Activated naive CD8-positive, alpha-beta T cell (primary cell): ENCODE measurements at regions not wholly inside any gene's neighbourhood (a gene's known extent, or its start where the extent isn't known, plus 50 kb on each side); places are given as distances from the start of the nearest gene placed in this dataset.
"Not testable (repeated sequence)": the region's sequence is repeated elsewhere in the genome, so short reads cannot be mapped to it uniquely, and the experiment has no call there.

ENCODE experiments used
- H3K27ac Mint-ChIP-seq: one replicate; pipeline ENCODE4 v1.8.0; 2021; ENCODE audit warnings: mixed read lengths
- H3K27me3 Mint-ChIP-seq: one replicate; pipeline ENCODE4 v1.8.0; 2021; ENCODE audit warnings: mixed read lengths
- H3K36me3 Mint-ChIP-seq: one replicate; pipeline ENCODE4 v1.8.0; 2021; ENCODE audit warnings: mixed read lengths
- H3K4me1 Mint-ChIP-seq: one replicate; pipeline ENCODE4 v1.8.0; 2021; ENCODE audit warnings: low read depth, mixed read lengths
- H3K4me3 Mint-ChIP-seq: one replicate; pipeline ENCODE4 v1.8.0; 2021; ENCODE audit warnings: mild to moderate bottlenecking, mixed read lengths
- H3K9me3 Mint-ChIP-seq: one replicate; pipeline ENCODE4 v1.8.0; 2021; ENCODE audit warnings: low read depth, mixed read lengths

DNA sequence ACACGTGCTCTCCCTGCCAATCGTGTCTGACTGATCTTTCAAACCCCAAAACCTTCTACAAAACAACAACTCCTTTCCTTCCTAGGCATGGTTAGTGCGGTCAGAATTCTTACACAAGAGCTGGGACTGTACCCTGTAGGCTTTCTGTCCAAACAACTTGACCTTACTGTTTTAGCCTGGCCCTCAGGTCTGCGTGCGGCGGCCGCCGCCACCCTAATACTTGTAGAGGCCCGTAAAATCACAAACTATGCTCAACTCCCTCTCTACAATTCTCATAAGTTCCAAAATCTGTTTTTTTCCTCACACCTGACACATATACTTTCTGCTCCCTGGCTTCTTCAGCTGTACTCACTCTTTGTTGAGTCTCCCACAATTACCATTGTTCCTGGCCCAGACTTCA lies 814.3 kb upstream of the VRK2 start:
- H3K27ac Mint-ChIP-seq, H3K4me3 Mint-ChIP-seq, H3K27me3 Mint-ChIP-seq, H3K9me3 Mint-ChIP-seq, H3K36me3 Mint-ChIP-seq, H3K4me1 Mint-ChIP-seq: not testable (repeated sequence)

DNA sequence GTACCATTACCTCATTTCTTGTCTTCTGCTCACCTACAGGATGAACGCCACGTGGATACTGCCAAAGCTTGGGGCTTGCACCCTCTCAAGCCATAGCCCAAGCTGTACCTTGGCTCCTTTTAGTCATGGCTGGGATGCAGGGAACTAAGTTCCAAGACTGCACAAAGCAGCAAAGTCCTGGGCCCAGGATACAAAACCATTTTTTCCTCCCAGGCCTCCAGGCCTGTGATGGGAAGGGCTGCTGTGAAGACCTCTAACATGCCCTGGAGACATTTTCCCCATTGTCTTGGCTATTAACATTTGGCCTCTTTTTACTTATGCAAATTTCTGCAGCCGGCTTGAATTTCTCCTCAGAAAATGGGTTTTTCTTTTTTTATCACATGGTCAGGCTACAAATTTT lies 795.1 kb upstream of the VRK2 start:
- H3K4me1 Mint-ChIP-seq, H3K27ac Mint-ChIP-seq, H3K27me3 Mint-ChIP-seq, H3K4me3 Mint-ChIP-seq, H3K36me3 Mint-ChIP-seq: not testable (repeated sequence)
- peaks cover 27% of the 10 kb centered on the region for H3K9me3 Mint-ChIP-seq

DNA sequence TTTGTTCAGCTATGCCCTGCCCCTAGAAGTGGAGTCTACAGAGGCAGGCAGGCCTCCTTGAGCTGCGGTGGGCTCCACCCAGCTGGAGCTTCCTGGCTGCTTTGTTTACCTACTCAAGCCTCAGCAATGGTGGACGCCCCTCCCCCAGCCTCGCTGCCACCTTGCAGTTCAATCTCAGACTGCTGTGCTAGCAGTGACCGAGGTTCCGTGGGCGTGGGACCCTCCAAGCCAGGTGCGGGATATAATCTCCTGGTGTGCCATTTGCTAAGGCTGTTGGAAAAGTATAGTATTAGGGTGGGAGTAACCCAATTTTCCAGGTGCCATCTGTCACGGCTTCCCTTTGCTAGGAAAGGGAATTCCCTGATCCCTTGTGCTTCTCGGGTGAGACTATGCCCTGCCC lies 770.2 kb upstream of the VRK2 start:
- not testable (repeated sequence) for H3K4me1 Mint-ChIP-seq, H3K4me3 Mint-ChIP-seq, H3K27ac Mint-ChIP-seq, H3K27me3 Mint-ChIP-seq, H3K36me3 Mint-ChIP-seq
- H3K9me3 Mint-ChIP-seq = peaks cover 33% of the 10 kb centered on the region

DNA sequence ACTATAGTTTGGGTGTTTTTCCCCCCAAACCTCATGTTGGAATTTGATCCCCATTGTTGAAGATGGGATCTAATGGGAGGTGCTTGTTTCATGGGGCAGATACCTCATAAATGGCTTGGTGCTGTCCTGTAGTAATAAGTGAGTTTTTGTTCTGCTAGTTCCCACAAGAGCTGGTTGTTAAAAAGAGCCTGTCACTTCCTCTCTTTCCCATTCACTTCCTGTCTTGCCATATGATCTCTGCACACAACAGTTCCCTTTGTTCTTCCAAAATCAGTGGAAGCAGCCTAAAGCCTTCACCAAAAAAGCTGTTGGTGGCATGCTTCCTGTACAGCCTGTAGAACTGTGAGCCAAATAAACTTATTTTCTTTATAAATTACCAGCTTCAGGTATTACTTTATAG lies 768.2 kb upstream of the VRK2 start:
- Mint-ChIP-seq H3K4me1 (no peaks in the 10 kb centered on the region), H3K4me3 (no peak overlapping the region), H3K9me3 (peaks cover 33% of the 10 kb centered on the region)

DNA sequence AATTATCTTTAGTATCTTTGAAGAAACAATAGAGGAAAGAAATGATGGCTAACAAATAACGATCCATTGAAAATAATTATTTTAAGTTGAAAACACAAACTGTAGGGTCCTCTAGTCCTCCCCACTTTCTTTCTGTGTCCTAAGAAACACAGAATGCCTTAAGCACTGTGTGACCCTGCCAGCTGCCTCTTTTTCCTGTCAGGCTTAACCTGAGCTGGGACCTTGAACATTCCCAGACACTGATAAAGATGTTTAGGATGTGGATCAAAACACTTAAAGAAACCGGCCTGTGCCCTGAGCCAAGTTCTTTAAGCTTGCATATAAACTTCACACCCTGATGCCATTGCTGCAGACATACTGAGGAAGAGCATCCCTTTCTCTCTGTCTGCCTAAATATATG lies 755.4 kb upstream of the VRK2 start:
- H3K36me3 Mint-ChIP-seq = no peaks in the 10 kb centered on the region
- peaks cover 2% of the 10 kb centered on the region for H3K9me3 Mint-ChIP-seq
- no peaks in the 10 kb centered on the region for H3K4me1 Mint-ChIP-seq
- H3K4me3 Mint-ChIP-seq = no peak overlapping the region
- H3K27me3 Mint-ChIP-seq = no peaks in the 10 kb centered on the region
- no peak overlapping the region for H3K27ac Mint-ChIP-seq

More for the DNA sequence above, 768.2 kb upstream of the VRK2 start:
- Mint-ChIP-seq H3K27me3 (no peaks in the 10 kb centered on the region), H3K36me3 (no peaks in the 10 kb centered on the region), H3K27ac (no peak overlapping the region)

DNA sequence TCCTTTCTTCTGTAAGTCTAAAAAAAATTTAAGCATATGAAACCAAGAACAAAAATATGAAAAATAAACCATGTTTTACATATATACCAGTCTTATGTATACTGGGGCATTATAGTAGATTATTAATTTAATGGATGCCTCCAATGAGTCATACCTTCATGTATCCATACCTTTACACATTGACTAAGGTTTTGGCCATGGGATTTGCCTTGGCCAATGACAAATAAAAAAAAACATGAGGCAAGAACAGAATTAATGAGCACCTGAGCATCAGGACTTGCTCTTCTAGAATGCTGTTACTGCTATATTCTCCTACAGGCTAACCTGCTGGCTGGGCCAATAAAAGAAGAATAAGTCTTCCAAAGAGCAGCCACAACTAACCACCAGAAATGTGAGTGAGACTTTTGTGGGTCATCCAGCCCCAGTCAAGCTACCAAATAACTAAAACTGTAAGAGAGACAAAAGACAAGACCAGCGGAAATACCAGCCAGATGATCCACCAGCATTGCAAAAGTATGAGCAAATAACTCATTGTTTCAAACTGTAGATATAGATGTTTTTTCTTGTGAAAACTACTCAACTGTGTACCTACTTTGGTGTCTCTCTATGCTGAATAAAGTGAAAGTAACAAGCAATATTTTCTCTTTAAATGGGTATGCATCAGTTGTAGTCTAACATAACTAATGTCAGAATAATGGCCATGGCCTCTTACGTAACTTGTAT lies 749.6 kb upstream of the VRK2 start:
- peaks cover 9% of the 10 kb centered on the region for H3K9me3 Mint-ChIP-seq
- no peaks in the 10 kb centered on the region for H3K27me3 Mint-ChIP-seq
- H3K4me3 Mint-ChIP-seq = no peak overlapping the region
- no peaks in the 10 kb centered on the region for H3K36me3 Mint-ChIP-seq
- H3K4me1 Mint-ChIP-seq = no peaks in the 10 kb centered on the region
- no peak overlapping the region for H3K27ac Mint-ChIP-seq

DNA sequence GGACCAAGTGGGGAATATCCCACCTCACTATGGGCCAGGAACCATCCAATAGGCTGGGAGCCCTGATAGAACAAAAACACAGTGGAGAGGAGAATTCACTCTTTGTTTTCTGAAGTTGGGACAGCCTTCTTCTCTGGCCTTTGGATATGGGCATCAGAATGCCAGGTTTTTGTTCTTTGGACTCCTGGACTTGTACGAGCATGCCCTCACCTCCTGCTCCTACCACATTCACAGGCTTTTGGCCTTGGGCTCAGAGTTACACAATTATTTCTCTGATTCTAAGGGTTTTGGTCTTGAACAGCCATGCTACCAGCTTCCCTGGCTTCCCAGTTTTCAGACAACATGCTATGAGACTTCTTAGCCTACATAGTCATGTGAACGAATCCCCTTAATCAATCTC lies 732.9 kb upstream of the VRK2 start:
- Mint-ChIP-seq H3K9me3 (peaks cover 12% of the 10 kb centered on the region), H3K36me3 (no peaks in the 10 kb centered on the region), H3K27me3 (no peaks in the 10 kb centered on the region), H3K27ac (no peak overlapping the region), H3K4me1 (no peaks in the 10 kb centered on the region), H3K4me3 (no peak overlapping the region)

DNA sequence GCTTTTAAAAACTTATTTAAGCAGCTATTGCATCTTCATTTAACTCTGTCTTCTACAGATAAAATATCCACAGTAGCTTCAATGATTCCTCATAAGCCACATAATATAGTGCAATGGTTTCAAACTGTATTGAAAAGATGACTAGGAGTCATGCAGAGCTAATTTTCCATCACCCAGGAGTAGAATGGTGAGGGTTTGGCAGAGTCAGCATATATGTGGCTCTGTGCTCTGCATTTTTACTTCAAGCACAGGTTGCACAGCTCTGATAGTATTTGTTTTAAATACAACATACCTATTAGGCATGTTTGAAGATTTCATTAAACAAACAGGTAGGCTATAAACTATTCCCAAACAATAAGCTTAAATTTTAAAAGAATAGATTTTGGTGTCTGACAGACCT lies 731.9 kb upstream of the VRK2 start:
- peaks cover 13% of the 10 kb centered on the region for H3K9me3 Mint-ChIP-seq
- no peak overlapping the region for H3K27ac Mint-ChIP-seq
- H3K36me3 Mint-ChIP-seq = no peaks in the 10 kb centered on the region
- H3K4me1 Mint-ChIP-seq = no peaks in the 10 kb centered on the region
- H3K27me3 Mint-ChIP-seq = no peaks in the 10 kb centered on the region
- H3K4me3 Mint-ChIP-seq = no peak overlapping the region

DNA sequence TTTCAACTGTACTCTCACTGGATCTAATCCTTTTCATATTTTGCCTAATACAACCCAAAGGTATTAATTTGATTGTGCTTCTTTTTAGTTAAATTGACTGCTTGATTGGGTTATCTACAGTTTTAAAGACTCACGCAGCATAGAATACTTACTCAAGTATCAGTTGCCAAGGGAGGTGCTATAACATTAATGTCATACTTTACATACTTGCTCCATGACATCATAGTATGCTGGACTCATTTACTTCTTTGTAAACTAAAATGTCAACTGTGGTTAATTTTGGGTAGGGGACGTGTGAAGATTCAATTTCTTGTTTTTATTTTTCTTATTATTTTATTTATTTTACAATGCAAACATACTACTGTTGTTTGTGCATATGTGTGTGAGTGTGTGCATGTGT lies 716.2 kb upstream of the VRK2 start:
- Mint-ChIP-seq H3K27me3 (no peaks in the 10 kb centered on the region), H3K4me3 (no peak overlapping the region), H3K4me1 (no peaks in the 10 kb centered on the region), H3K36me3 (no peaks in the 10 kb centered on the region), H3K9me3 (peaks cover 6% of the 10 kb centered on the region), H3K27ac (no peak overlapping the region)

DNA sequence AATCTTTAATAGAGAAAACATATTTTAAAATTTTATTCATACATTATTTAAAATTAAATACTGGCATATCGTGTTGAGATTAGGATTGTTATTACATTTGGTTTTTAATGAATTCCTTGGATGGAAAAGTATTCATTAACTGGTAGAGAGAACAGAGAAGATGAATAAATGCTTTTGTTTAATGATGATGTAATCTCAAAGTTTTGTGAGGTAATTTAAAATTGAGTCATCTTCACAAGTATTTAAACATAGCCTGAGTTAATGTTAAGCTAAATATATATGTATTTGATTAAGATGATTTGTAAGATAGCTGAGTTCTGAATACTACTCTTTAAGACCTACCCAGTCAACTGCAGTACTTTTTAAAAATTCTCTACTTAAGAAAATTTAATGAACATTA lies 713.4 kb upstream of the VRK2 start:
- Mint-ChIP-seq H3K4me3 (no peak overlapping the region), H3K4me1 (no peaks in the 10 kb centered on the region), H3K27ac (no peak overlapping the region), H3K9me3 (peaks cover 14% of the 10 kb centered on the region), H3K27me3 (no peaks in the 10 kb centered on the region), H3K36me3 (no peaks in the 10 kb centered on the region)

DNA sequence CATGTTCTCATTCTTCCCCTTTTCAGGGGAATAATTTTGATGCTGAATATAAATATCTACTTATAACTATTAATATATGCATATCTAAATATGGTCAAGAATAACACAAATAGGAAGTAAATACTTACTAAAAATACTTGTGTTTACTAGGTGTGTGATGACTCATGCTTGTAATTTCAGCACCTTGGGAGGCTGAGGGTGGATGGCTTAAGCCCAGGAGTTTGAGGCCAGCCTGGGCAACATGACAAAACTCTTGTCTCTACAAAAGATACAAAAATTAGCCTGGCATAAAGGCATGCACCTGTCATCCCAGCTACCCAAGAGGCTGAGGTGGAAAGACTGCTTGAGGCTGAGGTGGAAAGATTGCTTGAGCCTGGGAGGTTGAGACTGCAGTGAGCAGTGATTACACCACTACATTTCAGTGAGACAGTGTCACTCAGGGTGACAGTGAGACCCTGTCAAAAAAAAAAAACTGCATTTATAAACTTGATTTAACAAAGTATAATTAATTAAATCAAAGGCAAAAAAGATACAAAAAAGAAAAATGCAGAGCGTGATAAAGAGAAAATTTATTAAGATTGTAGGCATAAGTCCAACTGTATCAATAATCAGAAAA lies 703.1 kb upstream of the VRK2 start:
- H3K36me3 Mint-ChIP-seq = peaks cover 7% of the 10 kb centered on the region
- no peaks in the 10 kb centered on the region for H3K27me3 Mint-ChIP-seq
- no peak overlapping the region for H3K4me3 Mint-ChIP-seq
- H3K4me1 Mint-ChIP-seq = no peaks in the 10 kb centered on the region
- no peak overlapping the region for H3K27ac Mint-ChIP-seq
- H3K9me3 Mint-ChIP-seq = peaks cover 34% of the 10 kb centered on the region

DNA sequence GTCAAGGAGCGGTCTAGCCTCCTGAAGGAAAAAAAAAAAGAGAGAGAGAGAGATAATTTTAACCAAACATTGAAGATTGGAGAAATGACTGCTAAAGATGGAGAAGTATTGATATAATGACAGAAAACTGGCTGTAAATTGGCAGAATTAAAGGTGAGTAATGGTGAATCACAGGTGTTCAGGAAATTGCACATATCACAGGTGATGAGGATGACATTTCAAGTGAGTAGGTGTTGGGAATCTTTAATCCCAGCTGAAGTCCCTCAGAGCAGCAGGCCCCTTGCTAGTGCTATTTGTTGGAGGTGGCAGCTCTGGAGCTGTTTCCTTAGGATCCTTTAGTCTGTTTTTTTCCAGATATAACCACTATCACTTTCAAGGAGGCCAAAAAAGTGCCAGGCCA lies 678.4 kb upstream of the VRK2 start:
- Mint-ChIP-seq H3K27ac (no peak overlapping the region), H3K4me3 (no peak overlapping the region), H3K9me3 (peaks cover 26% of the 10 kb centered on the region), H3K4me1 (no peaks in the 10 kb centered on the region), H3K36me3 (no peaks in the 10 kb centered on the region), H3K27me3 (no peaks in the 10 kb centered on the region)

DNA sequence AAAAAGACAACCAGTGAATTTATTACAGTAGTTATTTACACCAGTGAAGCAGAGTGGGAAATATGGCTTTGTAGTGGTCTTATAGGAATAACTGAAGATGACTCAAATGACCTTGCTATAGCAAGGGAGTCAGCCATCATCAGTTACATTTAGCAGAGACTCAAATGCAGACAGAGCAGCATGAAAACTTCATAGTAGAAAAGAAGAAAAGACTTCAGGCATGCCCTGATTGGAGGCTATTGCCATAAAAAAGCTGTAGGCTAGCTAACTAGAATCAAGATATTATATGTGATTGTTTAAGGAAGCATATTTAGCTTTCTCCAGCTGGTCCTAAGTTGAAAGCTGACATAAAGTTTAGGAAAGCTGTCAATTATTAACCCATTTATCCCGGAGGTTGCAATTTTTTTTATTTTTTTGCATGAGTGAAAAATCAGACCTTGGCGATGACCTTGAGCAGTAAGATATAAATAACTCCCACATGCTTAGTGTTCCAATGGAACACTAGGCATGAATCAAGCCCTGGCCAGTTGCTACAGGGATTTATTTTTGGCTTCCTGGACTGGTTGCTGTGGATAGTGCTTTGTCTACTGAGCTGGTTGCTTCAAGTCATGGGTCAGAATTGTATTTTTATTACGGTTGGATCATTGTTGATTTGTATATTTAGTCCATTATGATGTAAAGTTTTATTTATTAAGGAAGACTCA lies 675.6 kb upstream of the VRK2 start:
- peaks cover 34% of the 10 kb centered on the region for H3K9me3 Mint-ChIP-seq
- H3K27ac Mint-ChIP-seq = no peak overlapping the region
- H3K36me3 Mint-ChIP-seq = no peaks in the 10 kb centered on the region
- no peaks in the 10 kb centered on the region for H3K27me3 Mint-ChIP-seq
- H3K4me3 Mint-ChIP-seq = no peak overlapping the region
- H3K4me1 Mint-ChIP-seq = no peaks in the 10 kb centered on the region

DNA sequence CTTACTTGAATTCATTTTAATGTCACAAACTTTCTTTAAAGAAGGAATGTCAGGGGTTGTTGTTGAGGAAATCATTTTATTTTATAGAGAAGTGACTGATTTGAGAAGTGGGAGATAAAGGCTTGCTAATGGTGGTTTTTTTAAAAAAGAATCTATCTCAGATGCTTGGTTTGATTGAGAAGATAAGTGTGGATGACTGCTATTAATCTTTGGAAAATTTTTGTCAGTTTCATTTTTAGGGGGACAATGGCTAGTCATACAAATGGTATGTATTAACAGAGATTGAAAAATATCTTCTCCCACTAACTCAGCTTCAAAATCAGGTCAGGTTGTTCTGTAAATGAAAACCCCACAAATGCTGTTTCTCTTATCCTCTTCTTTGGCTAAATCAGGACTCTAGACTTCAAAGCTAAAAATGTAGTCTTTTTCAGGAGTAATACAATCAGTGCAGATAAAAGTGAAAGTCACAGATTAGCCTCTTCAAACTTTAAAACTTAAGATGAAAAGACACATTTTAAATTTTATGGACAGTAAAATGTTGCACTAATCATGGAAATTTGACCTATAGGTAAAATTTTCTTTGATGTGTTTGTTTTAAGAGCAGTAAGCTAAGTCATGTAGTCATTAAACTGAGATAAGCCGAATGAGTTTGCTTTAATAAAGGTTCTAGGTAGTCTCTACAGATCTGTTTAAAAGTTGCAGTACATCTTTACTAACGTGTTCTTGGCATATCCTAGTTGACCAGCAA lies 674.2 kb upstream of the VRK2 start:
- H3K27me3 Mint-ChIP-seq = no peaks in the 10 kb centered on the region
- no peak overlapping the region for H3K4me3 Mint-ChIP-seq
- peaks cover 34% of the 10 kb centered on the region for H3K9me3 Mint-ChIP-seq
- no peaks in the 10 kb centered on the region for H3K36me3 Mint-ChIP-seq
- H3K4me1 Mint-ChIP-seq = no peaks in the 10 kb centered on the region
- no peak overlapping the region for H3K27ac Mint-ChIP-seq

DNA sequence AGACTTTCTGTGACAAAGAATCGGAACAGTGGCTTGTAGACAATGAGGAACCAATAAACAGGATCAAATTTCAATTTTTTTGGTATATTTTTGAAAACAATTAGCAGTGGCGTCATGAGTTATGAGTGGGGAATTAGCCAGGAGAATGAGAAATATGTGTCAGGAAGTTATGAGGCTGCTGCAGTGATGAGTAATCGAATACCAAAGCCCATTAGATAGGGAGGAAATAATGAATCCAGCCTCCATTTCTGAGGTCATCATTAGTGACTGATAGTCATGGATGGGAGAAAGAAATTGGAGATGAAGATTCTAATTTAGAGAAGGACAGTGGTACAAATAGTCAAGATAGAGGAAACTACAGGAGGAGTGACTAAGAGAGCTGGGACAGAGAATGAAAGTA lies 673.1 kb upstream of the VRK2 start:
- Mint-ChIP-seq H3K4me3 (no peak overlapping the region), H3K4me1 (no peaks in the 10 kb centered on the region), H3K27ac (no peak overlapping the region), H3K27me3 (no peaks in the 10 kb centered on the region), H3K36me3 (no peaks in the 10 kb centered on the region), H3K9me3 (peaks cover 24% of the 10 kb centered on the region)
